GM19240 (cell line): ENCODE measurements at regions not wholly inside any gene's neighbourhood (a gene's known extent, or its start where the extent isn't known, plus 50 kb on each side); places are given as distances from the start of the nearest gene placed in this dataset.
"Not testable (repeated sequence)": the region's sequence is repeated elsewhere in the genome, so short reads cannot be mapped to it uniquely, and the experiment has no call there.

Experiments used
- DNase-seq: peaks from one replicate; pipeline ENCODE4 v3.0.0; 2011; ENCODE audit warnings: low spot score; ENCODE audit not compliant: insufficient read length

DNA sequence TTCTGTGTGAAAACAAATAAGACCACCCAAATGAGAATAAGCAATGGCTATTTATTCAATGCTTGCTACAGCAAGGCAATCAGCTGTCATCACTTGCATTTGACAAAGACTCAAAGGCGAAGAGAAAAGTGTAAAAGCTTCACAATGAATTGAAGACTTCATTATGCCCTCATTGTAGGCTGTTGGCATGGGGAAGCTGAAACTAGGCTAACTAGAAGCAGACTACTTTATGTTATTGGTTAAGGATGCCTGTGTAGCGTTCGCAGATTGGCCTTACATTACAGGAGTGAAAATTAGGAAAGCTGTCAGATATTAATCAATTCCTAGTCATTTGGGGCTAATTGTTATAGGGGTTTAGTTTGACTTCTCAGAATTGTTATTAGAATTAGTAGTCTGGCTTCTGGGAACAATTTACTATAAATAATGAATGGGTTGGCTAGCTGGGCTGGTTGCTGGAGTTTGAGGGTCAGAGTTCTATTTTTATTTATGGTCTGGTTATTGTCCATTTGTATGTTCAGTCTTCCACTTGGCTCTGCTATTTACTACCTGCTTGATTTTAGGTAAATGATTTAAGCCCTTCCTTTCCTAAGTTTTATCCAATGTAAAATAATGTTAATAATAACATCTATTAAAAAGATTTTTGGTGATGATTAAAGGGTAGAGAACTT, 437.2 kb upstream of the SYT4 start:
- no peak for DNase-seq

DNA sequence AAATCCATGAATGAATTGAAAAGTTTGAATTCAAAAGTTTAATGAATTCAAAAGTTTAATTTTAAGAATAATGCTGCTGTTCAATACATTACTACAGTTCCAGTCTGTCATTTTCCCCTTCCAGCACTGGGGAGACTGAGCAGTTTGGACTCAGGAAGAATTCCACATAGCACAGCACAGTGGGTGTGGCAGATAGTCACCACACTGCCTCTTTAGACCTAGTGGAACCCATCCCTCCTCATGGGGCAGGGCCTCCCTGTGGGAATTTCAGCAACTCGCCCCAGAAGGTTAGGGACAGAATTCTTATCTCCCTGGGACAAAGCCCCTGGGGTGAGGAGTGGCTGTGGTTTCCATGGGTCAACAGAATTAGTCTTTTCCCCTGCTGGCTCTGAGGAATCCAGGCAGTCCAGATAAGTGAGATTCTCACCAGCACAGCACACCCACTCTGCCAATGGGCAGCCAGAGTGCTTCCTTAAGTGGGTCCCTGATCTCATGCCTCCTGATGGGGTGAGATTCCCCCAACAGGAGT, 442.0 kb upstream of the SYT4 start:
- DNase-seq = no peak

DNA sequence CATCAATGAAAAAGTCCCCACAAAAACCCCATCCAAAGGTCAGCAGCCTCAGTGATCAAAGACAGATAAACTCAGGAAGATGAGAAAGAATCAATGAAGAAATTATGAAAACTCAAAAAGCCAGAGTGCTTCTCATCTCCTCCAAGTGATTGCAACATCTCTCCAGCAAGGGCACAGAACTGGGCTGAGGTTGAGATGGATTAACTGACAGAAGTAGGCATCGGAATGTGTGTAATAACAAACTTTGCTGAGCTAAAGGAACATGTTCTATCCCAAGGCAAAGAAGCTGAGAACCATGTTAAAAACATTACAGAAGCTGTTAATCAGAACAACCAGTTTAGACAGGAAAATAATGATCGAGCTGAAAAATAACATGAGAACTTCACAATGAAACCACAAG, 442.8 kb upstream of the SYT4 start:
- DNase-seq = no peak

DNA sequence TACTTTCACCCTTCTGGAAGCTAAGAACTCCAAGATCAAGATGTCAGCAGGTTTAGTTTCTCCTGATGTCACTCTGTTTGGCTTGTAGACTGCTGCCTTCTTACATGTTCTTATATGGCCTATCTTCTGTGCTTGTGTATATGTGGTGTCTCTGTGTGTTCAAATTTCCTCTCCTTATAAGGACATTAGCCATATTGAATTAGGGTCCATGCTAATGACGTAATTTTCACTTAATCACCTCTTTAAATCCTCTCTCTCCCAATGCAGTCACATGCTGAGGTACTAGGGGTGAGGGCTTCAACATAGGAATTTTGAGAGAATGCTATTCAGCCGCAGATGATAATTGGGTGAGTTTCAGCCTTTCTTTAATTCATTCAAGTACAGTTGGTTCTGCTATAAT, 458.3 kb upstream of the SYT4 start:
- no peak for DNase-seq

DNA sequence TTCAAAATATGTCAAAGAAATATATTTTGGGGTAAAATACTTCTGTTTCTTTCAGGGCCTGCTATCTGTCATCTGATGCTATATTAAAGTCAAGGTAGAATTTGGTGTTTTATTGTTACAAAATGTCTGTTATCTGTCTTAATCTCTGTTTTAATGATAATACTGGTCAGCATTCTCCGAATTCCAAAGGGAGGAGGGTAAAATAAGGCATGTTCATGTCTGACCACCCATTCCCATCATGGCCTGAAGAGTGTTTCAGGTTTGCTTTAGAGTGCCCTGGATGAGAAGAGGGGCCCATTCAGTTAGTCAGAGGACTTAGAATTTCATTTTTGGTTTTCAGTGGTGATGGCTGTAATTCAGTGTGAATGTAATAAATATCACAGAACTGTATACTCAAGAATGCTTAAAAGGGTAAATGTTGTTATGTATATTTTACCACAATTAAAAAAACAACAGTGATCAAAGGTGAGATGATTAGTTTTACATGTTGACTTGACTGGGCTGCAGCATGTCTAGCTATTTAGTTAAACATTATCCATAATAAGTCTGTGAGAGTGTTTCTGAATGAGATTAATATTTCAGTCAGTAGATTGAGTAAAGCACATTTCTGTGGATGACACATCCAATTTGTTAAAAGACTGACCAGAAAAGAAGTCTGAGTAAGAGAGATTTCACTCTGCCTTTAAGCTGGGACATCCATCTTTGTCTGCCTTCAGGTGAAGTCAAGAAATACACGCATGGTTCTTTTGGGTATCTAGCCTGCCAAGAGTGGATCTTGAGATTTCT, 467.9 kb upstream of the SYT4 start:
- no peak for DNase-seq

DNA sequence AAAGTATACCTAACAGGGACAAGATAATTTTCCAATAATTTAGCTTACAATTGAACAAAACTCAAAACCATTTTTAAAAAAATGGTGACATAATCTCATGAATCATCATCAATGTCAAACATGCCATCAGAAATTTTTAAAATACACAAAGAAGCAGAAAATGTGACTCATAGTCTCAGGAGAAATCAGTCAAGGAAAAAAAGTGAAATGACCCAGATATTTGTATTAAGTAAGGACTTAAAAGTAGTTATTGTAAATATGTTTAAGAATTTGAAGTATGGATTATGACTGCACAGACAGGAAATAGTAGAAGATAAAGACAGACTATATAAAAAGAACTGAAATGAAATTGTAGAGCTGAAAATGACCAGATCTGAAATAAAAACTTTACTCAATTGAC, 473.9 kb upstream of the SYT4 start:
- DNase-seq = no peak

DNA sequence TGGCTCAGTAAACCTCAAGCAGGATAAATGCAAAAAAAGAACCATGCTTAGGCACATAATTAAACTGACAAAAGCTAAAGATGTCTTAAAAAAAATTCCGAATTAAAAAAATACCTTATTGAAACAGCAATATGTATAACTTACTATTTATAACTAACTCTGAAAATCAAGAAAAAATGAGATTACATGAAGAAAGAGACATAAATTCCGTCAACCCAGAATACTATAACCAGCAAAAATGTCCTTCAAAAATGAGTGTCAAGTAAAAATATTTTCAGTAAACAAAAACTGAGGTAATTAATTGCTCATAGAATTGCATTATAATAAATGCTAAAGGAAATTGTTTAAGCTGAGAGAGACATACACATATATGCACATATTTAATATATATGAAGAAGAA, 474.5 kb upstream of the SYT4 start:
- no peak for DNase-seq

DNA sequence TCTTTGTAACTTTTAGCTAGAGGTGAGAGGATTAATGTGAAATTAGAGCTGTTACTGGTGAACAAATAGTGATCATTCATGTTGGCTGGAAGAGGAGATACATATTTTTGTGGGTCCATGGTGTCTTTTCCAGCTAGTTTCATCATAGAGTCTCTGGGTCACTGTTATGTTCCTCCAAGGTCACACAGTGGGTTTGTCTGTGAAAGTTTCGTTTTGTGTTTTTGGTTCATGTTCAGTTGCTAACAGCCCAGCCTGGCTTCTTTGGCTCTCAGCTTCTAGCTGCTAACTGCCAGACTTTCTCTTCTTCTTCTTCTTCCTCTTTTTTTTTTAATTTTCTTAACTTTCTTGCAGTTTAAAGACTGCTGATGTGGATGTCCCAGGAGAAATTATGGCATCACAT, 480.0 kb upstream of the SYT4 start:
- no peak for DNase-seq

DNA sequence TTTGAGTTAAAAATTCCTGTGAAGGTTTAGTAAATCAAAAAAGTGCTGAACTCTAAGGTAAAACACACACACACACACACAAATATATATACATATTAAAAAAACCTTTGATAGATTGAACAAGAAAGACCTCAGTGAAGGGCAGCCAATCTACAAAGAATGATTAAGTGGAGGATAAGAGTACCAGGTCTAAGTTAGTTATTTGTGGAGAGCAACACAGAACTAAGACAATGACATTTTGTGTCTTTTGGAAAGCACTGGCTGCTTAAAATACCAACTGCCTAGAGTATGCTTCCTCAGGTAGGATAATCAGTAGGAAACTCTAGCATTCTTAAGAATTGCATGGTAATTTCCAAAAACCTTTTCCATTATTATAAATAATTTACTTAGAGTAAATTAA, 481.4 kb upstream of the SYT4 start:
- no peak for DNase-seq

DNA sequence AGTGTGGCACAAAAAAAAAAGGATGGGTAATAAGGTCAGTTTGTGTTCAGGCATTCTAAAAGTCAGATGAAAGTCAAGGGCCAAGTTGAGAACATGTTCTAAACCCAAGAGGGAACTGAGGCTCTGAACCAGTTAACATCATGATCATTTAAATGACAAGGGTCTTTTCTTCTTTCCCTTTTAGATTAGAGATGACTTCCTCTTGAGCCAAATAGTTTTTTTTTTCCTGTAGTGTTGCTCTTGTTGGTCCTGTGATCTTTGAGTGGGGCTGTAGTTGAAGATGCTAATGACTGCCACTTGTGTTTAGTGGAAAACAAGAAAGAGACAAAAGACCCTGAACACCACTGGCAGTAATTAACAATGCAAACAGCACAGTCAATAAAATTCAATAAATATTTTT, 482.7 kb upstream of the SYT4 start:
- DNase-seq = no peak

DNA sequence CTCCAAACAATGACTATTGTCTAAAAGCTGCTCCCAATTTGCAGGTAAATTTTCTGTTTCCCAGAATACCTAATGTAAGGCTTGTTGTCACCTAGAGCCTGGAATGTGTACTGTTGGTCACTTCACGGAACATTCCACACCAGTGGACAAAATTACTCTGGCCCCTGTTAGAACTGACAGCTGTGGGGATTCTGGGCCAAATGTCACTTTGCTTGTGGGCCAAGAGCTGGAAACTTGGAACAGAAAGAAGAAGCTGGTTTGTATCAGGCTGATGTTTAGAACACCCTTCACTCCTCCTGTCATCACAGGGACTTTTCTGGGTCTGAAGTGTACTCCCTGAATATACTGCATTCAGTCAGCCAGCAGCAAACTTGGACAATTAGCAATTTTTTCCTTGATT, 495.6 kb upstream of the SYT4 start:
- no peak for DNase-seq

DNA sequence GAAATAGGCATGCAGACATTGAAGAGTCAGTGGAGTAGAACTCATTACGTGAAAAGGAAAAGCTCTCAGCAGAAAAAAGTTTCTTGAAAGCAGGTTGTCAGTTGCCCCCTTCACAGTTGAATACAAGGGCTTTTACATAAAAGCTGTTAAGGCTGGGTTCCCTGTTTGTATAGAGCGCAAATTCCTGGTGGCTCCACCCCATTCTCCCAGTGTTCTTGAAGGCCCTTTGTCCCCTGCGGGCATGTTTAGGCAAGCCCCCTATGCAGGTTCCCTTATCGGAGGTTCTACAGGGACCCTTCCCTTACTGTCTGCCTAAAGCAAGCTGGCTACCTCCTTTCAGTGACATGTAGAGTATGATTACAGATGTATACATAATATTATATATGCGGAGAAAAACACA, 497.2 kb upstream of the SYT4 start:
- DNase-seq = no peak

DNA sequence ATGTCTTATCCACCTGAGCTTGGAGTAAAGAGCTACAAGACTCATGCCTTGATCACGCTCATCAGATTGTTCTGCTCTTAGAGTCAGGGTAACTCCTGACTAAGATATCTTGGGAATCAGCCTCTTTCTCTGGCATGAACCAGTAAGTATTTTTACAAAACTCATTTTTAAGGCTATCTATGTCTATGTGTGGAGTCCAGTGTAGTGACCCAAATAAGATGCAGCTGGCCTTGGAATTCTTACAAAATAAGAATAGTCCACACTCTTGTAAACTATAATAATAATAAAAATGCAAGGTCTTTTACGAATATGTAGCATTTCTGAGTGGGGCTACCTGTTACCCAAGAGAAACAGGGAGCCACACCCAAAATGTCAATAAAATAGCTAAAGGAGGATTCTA, 498.3 kb upstream of the SYT4 start:
- no peak for DNase-seq

DNA sequence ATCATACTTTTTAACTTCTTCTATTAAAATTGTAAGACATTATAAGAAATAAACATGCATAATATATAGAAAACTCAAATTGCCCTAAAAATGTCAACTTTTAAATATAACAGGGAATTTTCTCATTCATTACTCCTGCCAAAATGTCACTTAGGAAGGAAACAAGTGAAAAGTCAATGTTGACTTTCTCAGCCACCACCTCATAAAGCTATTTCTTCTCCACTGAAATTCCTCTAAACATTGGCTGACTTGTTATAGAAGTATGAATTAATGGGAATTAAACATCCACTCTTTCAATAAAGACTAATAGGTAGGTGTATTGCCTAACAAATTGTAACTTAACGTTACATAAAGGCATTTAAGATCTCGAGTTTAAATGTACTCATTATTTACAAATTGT, 499.7 kb upstream of the SYT4 start:
- no peak for DNase-seq

DNA sequence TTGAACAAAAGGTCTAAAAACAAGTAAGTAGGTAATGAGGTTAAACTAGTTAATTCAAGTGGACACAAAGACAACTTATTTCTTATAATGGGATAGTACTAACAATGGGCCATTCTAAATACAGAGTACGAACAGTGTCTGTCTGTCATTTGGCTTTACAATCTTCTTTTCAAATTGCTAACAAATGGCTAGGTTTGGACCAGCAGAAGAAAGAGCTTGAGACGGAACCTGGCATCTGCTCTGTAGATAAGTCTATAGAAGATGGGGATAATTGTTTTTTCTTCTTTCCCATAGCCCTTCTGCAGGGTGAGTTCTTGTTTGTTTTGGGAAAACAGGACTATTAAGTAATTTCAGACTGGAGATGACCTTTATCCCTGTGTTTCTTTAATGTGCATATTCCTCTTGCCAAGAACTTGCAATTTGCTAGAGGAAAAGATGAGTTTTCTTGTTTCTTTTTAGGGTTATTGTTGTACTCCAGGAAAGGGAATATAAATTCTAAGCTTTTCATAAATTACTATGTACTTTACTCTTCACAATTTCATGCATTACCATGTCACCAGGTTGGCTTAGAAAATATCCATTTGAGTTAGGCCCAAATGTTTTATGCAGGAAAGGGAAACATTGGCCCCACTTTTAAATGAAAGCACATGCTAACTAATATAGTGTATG, 500.5 kb upstream of the SYT4 start:
- no peak for DNase-seq

DNA sequence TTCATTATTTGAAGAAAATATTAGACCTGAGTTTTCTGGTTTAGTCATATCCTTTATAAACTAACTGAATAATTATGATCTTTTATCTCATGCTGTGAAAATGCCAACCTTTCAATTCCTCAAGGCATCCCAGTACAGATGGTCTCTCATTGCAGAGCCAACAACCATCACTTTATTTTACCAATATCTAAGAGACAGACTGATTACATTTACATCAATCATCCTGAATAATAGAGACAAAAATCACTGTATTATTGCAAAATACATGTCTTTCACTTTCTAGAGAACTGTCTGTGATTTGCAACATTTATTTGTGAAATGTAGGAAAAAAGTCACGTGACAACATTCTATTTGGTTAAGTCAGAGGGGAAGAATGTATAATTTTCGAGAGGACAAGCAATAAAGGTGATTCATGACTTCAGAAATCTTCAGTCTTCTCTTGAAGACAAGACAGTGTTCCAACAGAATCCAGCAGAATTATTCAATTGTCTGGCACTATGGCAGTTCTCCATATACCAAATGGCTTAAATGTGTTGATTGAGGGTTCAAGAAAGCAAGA, 503.6 kb upstream of the SYT4 start:
- DNase-seq = no peak

DNA sequence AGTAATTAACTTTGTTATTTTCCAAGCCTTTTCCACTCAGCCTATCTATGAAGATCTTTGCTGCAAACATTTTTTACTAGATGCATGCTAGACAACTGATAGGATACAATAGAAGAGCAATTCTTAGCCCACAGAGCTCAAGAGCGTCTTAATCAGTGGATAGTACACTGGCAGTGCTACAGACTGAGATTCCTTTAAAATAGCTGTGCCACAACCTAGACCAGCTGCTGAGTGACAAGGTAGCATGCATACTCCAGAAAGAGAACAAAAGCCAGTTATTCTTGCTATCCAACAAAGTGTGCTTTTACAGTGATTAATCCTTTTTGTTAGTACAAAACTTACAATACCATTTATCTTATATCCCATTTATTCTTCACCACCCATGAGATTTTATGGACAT, 507.9 kb upstream of the SYT4 start:
- no peak for DNase-seq

DNA sequence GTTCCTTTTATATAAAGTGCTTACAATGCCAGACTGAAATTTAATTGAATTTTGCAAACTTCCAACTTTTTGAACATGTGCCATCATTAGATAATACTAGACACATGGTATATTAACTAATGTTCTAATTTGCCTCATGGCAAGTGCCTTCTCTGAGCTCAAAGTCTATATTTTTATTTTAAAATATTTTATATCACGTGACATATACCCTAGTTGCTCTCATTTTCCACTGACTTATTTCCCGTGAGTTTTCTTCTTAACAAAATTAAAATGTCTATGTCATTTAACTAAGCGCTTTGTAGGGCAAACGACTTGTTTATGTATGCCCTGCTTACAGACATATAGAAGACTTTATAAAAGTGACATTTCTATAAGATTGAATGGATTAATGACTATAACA, 509.6 kb upstream of the SYT4 start:
- no peak for DNase-seq

DNA sequence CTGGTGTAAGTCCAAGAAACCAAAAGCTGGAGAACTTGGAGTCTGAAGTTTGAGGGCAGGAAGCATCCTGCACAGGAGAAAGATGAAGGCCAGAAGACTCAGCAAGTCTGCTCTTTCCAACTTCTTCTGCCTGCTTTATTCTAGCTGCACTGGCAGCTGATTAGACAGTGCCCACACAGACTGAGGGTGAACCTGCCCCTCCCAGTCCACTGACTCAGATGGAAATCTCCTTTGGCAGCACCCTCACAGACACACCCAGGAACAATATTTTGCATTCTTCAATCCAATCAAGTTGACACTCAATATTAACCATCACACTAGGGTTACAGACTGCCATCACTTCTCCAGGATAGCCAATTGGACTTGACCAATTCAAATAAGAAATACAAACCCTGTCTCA, 510.4 kb upstream of the SYT4 start:
- not testable (repeated sequence) for DNase-seq

DNA sequence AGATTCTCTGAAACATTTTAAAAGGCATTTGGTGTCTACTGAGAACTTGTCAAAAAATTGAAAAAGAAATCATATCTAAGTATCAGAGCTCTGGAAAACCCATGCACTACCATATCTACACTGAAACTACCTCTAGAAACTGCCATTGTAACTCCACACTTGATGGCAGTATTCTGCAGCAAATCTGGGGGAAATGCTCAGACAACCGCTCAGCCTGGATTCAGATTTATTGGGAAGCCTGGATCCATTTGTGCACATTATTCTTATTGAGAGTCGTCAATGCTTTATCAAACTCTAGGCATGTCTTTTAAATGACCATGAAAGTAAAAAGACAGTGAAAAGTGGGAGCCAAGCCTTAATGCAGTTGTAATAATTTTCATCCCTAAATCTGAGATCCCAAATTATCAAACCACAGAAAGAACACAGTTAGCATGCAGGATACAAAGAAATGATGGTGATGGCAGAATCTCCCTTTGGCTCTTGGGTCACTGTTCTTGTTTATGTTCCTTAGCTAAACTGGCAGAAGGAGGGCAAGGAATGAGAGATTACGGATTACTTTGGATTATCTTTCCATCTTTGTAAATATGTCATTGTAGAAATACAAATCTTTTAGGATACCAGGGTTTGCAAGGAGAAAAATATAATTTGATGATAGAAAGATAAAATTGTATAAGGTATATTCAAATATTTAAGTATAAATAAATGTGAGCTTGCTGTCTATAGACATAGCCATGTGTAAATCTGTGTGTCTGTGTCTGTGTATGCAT, 512.1 kb upstream of the SYT4 start:
- DNase-seq = no peak

DNA sequence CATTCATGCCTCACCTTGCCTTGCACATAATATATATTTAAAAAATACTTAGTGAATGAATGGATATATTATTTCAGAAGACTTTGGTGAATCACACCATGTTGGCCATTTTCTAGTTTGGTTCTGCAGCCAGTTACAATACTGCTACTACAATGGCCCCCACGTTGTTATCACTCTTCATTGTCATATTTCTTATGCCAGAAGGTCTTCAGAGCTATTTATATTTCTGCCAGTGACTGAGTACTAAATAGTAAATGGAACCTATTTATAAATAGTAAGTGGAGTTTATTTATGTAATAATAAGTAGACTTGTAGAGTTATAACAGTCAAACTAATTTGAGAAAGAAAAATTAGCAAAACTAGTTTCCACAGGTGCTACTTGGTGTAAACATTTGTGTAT, 516.6 kb upstream of the SYT4 start:
- DNase-seq = no peak
